ENCODE measurements at regions not wholly inside any gene's neighbourhood (a gene's known extent, or its start where the extent isn't known, plus 50 kb on each side); places are given as distances from the start of the nearest gene placed in this dataset.
A peak's percentile ranks its signal among the peaks of the same experiment; 100 is the strongest.
"Not testable (repeated sequence)": the region's sequence is repeated elsewhere in the genome, so short reads cannot be mapped to it uniquely, and the experiment has no call there.

DNA sequence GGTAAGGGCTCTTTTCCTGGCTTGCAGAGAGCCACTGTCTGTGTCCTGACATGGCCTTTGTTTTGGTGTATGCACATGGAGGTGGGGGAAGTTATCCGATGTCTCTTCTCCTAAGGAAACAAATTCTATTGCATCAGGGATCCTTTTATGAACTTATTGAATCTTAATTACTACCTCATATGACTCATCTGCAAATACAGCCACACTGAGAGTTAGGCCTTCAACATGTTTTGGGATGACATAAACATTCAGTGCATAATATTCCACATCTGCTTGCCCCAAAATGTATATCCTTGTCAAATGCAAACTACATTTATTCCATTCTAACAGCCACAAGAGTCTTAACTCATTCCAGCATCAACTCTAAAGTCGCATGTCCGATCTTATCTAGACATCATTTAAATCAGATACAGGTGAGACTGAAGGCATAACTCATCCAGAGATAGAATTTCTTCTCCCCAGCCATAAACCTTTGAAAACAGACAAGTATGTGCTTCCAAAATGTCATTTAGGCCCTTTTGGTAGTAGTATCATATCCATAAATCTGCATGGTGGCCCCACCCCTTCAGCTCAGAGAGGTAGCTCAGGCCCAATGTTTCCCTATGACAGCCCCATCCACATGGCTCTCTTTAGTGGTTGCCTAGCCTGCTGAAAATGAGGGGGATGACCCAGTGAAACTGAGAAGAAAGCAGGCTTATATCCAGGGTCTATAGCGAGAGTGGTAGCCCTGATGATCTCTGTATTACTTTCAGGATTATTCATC is 289.5 kb upstream of the ALCAM start:
- DNase-seq = no peak

DNA sequence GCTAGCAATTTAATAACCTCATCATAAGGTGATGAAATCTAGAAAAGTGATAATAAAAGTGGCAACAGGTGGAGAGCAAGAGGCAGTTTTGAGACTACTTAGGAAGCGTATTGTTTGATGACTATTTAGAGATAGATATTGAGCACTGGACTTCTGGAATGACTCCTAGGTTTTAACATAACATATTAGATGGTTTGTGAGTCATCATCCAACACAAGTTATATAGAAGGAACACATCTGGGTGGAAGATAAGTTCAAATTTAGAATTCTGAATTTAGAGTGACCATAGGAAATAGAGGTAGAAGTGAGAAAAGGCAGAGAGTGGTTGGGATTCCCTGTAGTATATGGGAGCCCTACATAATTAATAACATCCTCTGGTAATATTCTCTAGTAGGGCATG is 282.8 kb upstream of the ALCAM start:
- DNase-seq = no peak

DNA sequence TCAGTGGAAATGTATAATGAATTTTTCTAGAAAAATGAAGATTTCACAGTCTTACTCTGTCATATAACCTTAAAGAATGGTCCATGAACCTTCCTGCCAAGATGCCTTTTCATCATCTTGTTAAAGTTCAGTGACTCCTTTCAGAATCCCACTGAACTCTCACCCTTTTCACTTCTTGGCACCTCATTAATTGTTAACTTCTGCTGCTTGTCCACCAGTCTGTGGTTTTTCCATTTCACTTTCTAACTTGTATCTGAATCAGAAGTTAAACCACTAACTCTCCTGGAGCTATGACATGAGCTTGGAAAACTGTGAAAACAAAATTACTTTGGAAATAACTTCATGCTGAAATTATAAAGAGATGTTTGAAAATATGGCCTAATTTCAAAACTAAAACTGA is 281.2 kb upstream of the ALCAM start:
- no peak for DNase-seq

DNA sequence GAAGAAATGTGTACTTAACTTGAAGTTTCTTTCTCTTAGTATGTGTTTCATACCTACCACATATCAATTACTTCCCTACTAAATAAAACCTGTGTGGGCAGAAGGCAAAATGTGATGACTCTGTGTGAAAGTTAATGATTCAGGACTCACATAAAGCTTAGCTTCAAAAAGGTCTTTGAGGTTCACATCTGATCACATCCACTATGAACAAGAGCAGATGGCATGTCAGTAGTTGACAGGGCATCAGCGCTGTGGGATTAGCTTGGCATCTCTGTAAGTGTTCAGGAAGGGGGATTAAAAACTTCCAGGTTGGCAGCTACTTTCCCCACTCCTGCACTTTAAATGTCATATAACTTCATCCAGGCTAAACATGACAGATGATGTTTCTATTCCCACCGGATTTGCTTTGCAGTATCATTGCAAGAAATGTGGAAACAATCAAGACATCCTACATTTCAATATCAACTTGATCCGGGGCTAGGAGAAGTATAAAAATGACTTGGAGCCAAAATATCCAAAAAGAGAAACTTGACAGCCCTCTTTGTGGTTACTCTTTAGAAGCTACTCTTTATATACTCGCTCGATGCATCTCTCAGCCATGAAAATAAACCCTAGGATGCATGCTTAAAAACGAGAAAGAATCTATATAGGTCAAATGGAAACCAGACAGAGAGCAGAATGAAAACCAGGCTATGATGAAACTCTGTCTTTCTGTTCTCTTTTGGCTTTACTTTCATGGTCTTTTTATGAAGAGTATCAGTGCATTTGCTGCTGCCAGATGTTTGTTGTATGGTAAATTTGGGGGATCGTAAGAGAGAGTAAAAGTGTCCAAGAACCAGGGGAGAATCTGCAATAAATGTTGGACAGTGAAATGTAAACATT is 273.1 kb upstream of the ALCAM start:
- DNase-seq = no peak

DNA sequence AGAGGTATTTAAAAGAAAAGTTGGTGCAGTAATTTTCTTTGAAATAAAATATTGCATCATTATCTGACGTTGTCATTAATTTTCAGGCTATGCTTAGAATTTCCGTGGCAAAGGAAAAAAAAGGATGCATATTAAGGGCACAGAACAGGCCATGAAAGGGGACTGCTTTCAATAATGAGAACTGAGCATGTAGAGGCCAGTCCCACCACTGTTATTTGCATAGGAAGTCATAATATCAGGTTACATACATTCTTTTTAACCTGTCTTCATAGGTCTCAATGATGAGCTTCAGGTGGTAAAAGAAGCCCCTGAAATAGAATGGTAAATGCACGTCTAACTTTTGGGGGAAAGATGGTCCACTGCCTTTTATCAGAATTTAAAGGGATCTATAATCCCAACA is 272.1 kb upstream of the ALCAM start:
- DNase-seq = no peak

DNA sequence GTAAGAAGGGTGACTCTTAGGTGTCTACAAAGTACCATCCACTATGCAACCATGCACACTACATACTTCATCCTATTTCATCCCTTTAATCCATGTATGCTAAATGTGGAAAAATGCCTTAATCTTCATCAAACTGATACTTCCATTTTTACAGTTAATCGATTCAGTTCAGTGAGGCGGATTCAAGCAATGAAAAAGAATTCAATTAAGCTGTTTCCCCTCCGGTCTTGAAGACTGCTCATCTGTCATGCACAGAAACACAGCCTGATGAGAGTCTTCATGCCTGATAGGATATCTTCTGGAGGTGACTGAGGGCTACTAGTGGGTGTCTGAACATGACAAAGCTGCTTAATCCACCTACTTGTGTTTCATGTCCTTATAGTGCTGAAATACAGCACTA is 270.6 kb upstream of the ALCAM start:
- no peak for DNase-seq

DNA sequence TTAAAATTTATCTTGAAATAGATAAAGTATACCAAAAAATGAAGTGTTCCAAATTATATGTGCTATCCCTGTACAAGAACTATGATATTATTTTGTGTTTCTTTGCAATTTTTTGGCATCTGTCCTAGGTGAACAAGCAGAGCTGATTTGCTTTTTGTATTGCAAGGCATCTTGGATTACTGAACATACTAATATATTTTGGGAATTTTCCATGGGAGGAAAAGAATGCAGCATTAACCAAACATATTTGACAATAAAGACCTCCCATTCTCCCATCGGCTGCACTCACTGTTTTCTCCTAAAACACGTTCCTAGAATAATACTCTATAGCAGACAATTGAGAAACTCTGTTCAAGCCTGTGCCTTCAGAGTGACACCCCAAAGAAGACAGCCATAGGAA is 265.1 kb upstream of the ALCAM start:
- DNase-seq = no peak

DNA sequence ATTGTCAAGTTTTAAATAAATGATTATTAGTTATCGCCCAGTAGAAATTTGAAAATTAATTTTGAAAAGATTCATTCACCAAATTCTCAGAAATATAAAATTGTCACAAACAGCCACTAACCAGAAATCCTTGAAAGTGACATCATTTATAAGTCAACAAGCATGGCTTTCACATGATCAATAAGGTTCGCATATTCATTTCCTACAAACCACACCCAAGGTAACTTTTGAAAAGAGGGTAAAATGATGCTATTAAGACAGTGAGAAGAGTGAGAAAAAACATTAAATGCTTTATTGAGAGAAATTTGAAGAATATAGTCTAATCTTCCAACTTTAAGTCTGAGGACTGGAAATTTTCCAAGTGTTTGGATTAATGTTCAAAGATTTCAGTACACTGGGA is 263.6 kb upstream of the ALCAM start:
- DNase-seq = no peak

DNA sequence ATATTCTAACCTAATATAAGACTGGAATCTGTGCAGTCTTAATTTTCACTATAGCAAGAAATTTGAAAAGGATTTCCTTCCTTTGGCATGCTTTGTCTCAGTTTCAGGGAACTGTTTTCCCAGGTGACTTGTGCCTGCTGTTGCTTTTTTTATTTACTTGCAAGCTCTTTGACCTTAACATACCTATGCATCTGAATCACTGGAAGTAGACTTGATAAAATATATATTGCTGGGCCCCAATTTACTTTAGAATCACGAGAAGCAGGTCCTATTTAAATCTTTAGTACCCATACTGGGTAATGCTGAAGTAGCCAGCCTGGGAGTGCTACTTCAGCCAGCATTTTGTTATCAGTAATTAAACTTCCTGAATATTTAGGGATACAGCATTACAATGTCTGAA is 257.9 kb upstream of the ALCAM start:
- no peak for DNase-seq

DNA sequence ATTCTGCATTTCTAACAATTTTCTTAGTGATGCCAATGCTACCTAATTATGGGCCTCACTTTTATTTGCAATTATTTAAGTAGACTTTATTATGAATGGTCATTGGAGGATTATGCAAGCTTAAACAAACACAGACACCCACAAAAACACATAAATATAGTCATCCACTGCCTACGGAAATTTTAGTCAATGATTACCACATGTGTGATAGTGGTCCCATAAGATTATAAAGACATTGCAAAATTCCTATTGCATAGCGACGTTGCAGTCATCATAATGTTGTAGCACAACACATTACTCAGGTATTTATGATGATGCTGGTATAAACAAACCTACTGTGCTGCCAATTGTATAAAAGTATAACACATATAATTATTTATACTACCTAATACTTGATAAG is 247.8 kb upstream of the ALCAM start:
- no peak for DNase-seq

DNA sequence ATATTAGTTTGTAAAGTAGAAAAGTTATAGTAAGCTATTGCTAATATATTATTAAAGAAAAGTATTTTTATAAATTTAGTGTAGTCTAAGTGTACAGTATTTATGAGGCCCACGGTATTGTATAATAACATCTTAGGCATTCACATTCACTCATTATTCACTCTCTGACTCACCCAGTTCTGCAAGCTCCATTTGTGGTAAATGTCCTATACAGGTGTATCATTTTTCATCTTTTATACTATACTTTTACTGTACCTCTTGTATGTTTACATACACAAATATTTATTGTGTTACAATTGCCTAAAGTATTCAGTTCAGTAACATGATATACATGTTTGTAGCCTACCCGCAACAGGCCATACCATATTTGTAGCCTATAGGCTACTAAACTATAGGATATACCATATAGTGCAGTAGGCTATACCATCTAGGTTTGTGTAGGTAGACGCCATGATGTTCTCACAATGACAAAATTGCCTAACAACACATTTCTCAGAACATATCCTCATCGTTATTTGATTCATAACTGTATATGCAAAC is 246.8 kb upstream of the ALCAM start:
- DNase-seq = no peak

DNA sequence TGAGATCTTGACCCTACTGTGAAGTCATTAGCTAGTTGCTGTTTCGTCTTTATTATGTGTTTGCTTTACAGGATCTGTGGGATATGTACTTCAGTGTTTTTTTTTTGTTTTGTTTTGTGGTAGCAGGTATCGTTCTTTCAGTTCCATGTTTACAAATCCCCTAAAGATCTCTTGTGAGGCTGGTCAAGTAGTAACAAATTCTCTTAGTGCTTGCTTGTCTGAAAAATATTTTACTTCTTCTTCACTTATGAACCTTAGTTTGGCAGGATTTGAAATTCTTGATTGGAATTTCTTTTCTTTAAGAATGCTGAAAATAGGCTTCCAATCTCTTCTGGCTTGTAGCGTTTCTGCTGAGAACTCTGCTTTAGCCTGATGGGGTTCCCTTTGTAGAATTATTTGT is 235.8 kb upstream of the ALCAM start:
- DNase-seq = no peak

DNA sequence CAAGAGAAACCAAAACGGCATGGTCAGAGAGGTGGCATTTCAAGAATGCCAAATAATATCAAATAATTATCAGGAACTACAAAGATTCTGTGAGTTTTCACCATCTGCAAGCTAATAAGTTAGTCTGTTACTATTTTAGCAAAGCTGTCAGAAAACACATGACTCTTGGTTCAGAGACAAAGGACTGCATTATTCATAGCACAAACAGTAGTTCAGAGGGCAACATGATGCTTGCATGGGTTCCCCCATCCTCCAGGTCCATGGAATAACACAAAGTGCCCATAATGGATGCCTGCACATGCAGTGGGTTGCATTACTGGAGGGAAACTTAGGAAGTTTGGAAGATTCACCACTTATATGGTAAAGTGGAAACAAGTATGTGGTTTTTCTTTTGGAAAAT is 228.8 kb upstream of the ALCAM start:
- peak in 1 of 51 donors; percentile 8 for DNase-seq

DNA sequence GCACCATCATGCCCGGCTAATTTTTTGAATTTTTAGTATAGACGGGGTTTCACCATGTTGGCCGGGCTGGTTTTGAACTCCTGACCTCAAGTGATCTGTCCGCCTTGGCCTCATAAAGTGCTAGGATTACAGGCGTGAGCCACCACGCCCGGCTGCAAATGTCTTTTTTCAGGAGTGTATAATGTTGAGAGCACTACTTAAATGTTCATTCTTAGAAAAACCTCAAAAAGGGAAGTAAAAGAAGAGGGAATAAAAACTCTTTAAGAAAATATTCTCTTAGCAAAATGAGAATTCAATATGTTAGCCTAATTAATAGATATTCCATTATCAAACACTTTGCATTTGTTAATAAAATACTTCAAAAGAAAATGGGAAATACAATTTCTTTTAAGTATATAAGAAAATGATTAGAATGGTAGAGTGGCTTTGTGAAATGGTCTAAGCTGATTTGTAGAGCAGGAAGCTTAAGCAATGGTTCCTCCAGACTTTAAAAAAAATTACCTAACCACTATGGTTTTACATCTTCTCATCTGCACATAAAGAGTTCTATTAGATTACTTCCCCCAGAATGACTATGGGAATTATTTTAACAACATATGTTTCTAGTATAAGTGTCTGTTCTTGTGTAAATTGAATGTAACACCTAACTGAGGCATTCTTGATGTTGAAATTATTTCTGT is 226.7 kb upstream of the ALCAM start:
- no peak for DNase-seq

DNA sequence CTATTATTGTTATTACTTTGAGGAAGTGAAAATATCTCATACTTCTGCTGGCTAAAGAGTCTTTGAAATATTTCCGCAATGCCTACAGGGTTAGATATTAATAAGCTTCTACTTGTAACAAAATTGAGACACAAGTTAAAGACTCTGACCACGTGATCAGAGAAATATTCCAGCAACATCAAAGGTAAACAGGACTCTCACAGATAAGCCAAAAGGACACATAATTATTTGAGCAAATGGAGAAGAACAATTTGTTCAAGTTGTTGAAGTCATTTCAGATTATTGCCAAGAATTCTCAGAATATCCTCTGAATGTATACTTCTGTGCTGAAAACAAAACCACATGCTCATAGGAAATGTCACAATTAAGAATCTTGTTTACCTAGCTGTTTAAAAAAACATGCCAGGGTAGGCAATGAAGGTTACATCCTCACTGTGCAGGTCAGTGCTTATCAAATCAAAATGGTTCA is 225.8 kb upstream of the ALCAM start:
- no peak for DNase-seq

DNA sequence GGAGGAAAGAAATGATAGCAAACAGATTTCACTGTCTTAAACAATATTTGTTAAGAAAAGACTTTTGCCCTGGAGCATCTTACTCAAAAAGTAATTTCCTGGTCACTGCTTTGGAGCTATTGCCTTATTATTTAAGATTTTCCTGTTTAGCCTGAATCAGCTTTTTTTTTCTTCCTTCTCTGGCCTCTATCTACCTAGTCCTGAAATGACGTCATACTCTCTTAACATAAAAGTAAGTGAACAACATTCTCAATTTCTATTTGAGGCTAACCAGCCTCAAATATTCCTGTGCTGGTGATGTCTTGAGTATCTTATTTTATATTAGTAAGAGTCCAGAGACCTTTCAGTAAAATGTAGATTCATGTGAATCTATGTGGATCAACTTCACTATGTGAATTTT is 221.9 kb upstream of the ALCAM start:
- no peak for DNase-seq

DNA sequence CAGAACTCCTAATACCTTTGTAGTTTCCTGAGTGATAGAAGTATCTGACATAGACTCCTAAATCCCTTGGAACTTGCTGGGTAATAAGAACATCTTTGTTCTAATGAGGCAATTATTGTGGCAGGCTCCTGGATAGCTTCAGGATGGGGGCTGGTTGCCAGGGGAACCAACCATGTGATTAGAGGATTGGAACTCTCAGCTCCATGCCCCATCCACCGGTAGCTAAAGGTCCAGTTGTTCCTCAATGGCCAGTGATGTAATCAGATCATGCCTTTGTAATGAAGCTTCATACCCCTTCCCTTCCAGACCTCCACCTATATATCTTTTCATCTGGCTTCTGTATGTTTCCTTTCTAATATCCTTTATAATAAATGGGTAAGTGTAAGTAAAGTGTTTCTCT is 221.2 kb upstream of the ALCAM start:
- DNase-seq = peak in 3 of 51 donors; percentile 1 to 8 (median 4)

DNA sequence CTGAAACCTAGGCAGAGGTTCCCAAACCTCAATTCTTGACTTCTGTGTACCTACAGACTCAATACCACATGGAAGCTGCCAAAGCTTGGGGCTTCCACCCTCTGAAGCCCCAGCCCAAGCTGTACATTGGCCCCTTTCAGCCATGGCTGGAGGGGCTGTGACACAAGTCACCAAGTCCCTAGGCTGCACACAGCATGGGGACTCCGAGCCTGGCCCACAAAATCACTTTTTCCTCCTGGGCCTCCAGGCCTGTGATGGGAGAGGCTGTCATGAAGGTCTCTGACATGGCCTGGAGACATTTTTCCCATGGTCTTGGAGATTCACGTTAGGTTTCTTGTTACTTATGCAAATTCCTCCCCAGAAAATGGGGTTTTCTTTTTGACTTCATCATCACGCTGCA is 217.5 kb upstream of the ALCAM start:
- DNase-seq = not testable (repeated sequence)

DNA sequence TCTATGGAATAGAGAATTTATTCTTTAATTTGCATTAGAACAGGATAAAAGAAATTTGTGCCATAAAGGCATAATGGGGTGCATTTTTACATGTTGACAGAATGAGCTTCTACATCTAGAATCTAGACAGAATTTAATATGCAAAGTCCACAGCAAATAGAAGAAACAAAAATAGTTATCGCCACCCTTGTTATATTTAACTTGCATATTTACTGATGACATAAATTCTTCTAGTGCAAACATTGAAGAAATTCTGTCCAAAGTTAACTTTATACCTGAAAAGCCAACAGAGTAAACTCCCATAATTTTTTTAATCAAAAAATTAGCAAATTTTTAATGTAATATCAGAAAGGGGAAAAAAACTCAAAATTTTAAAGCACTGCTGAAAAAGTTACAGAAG is 213.7 kb upstream of the ALCAM start:
- DNase-seq = no peak

DNA sequence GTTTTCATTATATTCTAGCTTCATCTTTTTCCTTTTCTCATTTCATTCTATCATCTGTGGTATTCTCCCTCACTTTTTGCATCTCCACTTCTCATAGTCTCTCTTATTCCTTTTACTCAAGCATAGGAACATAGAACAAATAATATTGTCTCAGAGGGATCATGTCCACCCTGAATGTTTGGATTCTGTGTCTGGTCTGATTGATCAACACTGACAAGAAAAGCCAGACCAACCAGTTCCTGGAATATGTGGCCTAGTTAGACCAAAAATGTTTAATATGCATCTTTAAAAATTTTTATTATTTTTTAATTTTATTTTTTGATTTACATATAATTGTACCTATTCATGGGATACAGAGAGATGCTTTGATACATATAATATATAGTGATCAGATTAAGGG is 212.0 kb upstream of the ALCAM start:
- no peak for DNase-seq

DNA sequence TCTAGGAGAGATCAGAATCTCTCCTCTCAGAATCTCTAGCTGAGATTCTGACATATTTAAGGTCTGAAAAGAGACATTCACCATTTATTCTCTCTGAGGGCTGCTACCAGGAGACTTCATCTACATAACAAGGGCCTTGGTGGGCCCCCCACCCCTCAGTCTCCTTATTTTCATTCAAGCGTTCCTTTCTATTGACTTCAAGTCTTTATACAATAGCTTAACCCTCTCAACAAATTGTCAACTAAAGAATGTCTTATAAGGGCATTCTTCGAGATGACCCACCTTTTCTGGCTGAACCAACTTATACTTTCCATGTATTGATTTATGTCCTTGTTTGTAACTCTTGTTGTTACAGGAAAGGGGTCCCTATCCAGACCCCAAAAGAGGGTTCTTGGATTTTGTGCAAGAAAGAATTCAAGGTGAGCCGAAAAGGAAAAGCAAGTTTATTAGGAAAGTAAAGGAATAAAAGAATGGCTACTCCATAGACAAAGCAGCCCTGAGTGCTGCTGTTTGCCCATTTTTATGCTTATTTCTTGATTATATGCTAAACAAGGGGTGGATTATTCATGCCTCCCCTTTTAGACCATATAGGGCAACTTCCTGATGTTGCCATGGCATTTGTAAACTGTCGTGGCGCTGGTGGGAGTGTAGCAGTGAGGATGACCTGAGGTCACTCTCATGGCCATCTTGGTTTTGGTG is 209.5 kb upstream of the ALCAM start:
- DNase-seq = no peak

DNA sequence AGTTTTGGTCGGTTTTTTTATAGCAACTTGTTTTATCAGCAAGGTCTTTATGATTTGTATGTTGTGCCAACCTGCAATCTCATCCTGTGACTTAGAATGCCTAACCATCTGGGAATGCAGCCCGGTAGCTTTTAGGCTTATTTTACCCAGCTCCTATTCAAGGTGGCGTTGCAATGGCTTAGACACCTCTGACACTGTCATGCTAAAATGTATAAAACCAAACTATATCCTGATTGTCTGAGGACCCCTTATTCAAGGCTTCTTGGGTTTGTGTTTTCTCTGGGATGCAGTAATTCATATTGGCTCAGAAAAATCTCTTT is 209.0 kb upstream of the ALCAM start:
- no peak for DNase-seq
